Right cardiac atrium (tissue), 5 donors: ENCODE measurements at regions not wholly inside any gene's neighbourhood (a gene's known extent, or its start where the extent isn't known, plus 50 kb on each side); places are given as distances from the start of the nearest gene placed in this dataset.

Experiments
- ATAC-seq, 2 donors: fragments of 200-7000 bp; cut with Tn5 transposase; one replicate each; pipeline versions ENCODE4 v1.8.0 to v1.9.1; 2020; ENCODE audit warnings: moderate library complexity in 2 of 2, mild to moderate bottlenecking in 1 of 2
- DNase-seq, 3 donors: peaks; one replicate each; pipeline ENCODE4 v3.0.0-alpha.2; 2020
- H3K27ac ChIP-seq: one replicate; pipeline ENCODE4 v1.5.1; 2013; ENCODE audit warnings: mild to moderate bottlenecking, low read length, control low read depth, moderate library complexity
- H3K27me3 ChIP-seq: one replicate; pipeline ENCODE4 v1.6.1; 2013; ENCODE audit not compliant: control insufficient read depth, insufficient read depth
- H3K4me1 ChIP-seq: one replicate; pipeline ENCODE4 v1.6.1; 2013; ENCODE audit warnings: low read length; ENCODE audit not compliant: control insufficient read depth, insufficient read depth
- H3K4me3 ChIP-seq: one replicate; pipeline ENCODE4 v1.5.1; 2013; ENCODE audit warnings: low read length, control low read depth
- H3K9me3 ChIP-seq: one replicate; pipeline ENCODE4 v1.6.1; 2013; ENCODE audit warnings: low read length; ENCODE audit not compliant: control insufficient read depth
- WGBS: extraction: QIAGEN DNeasy Blood & Tissue Kit; methylation state at CpG from one replicate; pipeline ENCODE4 v1.1.7; 2013; 5-methylcytosine and 5-hydroxymethylcytosine counted together
- intact Hi-C, 4 donors: fragments of 100-400 bp; cut with DNase I; formaldehyde crosslinking; loops; one replicate each; pipeline versions ENCODE4 v1.11.0 to v1.14.0; 2022 to 2023
- donor health status: healthy with polysubstance abuse.
- donor health status: DM: no; HTN: yes; CAD: no.
- donor health status: DM: no; HTN: no; CAD: no.
- donor health status: DM: no; HTN: yes; CAD: no; lungs with severe emphysema.
- donor health status: DM: yes; HTN: yes; CAD: no.

DNA sequence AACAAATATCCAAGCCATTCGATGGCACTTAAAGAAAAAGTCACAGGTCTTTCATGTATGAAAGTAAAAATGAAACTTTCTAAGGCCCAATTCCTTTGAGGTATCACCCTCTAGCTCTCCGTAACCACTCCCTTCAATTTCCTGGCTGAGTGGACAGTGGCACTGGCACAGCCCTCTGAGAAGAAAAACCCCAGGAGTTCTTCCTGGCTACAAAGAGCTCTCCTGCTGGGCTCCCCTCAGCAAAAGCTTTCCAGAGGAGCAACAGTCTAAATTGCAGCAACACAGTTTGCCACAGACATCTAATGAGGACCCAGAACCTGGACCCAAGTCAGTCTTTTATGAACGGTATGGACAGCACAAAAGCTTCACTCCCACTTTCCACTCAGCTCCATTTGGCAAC is 71.8 kb downstream of the FUNDC1 start:
- Histone ChIP-seq H3K27me3 (no peaks in the 10 kb centered on the region), H3K4me3 (no peak overlapping the region), H3K27ac (no peak overlapping the region), H3K9me3 (no peaks in the 10 kb centered on the region), H3K4me1 (no peaks in the 10 kb centered on the region)
- DNase-seq, result no peak
- no peak for ATAC-seq
- intact Hi-C loops, result no loop called here
- 66% methylated on average over 3 of the region's 3 CpGs for WGBS

DNA sequence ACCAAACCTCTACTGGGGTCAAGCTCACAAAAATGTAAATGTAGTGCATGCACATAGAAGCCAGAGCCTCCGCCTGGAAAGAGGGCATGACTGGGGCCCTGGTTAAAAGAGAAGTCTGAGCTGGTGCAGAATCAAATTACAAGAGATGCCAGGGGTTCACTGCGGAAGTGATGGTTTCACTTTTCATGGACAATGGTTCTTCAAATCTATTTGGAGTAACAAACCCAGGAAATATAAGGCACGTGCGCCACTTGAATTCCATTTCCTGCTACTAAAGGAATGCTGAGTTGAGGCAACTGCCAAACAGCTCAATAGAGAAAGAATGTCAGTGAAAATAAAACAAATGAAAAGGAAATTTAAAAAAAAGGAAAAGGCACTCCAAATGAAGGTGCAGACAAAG is 79.8 kb downstream of the FUNDC1 start:
- Histone ChIP-seq H3K27me3 (no peaks in the 10 kb centered on the region), H3K27ac (no peak overlapping the region), H3K4me1 (no peaks in the 10 kb centered on the region), H3K9me3 (no peaks in the 10 kb centered on the region), H3K4me3 (no peak overlapping the region)
- WGBS, result 46% methylated on average over 4 of the region's 4 CpGs
- no peak for ATAC-seq
- intact Hi-C loops, result no loop called here
- no peak for DNase-seq

DNA sequence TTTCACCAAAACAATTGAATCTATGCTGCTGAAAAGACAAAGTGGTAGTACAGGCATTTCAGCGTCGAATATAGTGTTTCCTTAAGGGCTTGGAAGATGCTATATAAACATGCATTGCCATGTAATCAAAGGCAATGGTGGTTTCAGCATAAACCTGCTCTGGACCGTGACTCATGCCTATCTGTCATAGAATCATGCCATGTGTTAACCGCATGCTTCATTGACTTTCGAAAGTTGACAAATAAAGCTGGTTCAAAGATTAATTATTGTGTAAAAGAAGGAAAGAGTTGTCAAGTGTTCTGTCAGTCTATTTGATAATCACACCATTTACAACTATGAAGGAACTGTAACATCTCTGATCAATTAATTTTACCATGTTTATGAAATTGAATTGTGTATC is 83.2 kb downstream of the FUNDC1 start:
- no peak overlapping the region for H3K27ac ChIP-seq
- ATAC-seq, result no peak
- no peaks in the 10 kb centered on the region for H3K9me3 ChIP-seq
- no peak for DNase-seq
- intact Hi-C loops, result no loop called here
- H3K4me3 ChIP-seq, result no peak overlapping the region
- H3K4me1 ChIP-seq, result no peaks in the 10 kb centered on the region
- 87% methylated on average over 5 of the region's 5 CpGs for WGBS
- H3K27me3 ChIP-seq, result no peaks in the 10 kb centered on the region

DNA sequence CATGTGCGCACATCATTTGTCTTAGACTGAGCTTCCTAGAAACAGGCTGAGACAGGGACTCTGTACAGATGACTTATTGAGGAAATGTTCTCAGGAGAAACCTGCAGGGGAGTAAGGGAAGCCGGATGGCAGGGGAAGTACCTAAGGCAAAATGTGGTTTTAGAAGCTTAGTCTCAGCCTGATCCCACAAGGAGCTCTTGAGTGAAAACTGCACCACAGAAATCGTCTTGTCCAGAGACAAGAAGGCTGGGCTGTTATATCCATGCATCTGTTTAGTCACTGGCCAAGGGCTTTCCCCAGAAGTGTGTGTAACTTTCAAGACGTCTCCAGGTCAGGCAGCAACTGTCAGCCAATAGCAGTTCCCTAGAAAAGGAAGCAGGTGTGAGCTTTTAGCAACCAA is 86.0 kb downstream of the FUNDC1 start:
- no peaks in the 10 kb centered on the region for H3K4me1 ChIP-seq
- WGBS, result 79% methylated on average over 4 of the region's 4 CpGs
- no peaks in the 10 kb centered on the region for H3K9me3 ChIP-seq
- intact Hi-C loops, result no loop called here
- DNase-seq, result no peak
- no peak overlapping the region for H3K4me3 ChIP-seq
- ATAC-seq, result no peak
- H3K27ac ChIP-seq, result no peak overlapping the region
- no peaks in the 10 kb centered on the region for H3K27me3 ChIP-seq

DNA sequence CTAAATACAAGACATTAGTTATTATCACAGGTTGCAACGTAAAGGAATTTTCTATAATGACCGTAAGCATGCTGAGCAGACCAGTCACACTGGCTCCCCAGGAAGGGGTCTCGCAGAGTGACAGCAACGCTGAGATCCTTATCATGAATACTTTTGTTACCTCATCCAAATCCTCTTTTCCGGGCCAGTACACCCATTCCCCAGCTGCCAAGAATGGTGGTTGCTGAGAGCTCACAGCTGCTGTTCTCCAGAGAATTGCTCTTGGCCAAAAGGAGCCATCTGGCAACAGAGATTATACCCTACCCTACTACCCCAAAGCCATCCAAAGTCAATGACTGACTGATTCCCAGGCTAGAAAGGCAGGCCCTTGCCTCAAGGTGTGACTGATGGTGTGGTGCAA is 91.6 kb downstream of the FUNDC1 start:
- DNase-seq, result no peak
- Histone ChIP-seq H3K27me3 (no peaks in the 10 kb centered on the region), H3K27ac (no peak overlapping the region), H3K9me3 (no peaks in the 10 kb centered on the region), H3K4me3 (no peak overlapping the region), H3K4me1 (no peaks in the 10 kb centered on the region)
- intact Hi-C loops, result no loop called here
- WGBS, result 64% methylated on average over 5 of the region's 5 CpGs
- ATAC-seq, result no peak

DNA sequence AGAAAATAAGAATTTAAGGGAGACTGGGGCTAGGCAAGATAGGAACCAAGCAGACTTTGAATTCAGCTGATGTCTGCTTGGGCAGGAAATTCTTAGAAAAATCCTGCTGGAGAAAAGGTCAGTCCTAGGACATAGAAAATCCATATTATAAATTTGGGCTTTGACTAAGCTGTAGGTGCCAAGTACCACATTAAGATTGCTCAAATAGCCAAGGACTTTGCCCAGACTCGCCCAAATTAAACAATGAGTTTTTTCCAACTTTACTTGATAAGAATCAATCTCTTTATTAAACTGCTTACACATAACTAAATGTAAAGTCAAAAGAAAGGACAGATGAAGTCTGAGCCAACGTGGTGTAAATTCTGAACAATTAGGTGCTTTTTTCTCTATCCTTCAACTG is 95.4 kb downstream of the FUNDC1 start:
- Histone ChIP-seq H3K4me1 (no peaks in the 10 kb centered on the region), H3K9me3 (no peaks in the 10 kb centered on the region), H3K27ac (no peak overlapping the region), H3K27me3 (no peaks in the 10 kb centered on the region), H3K4me3 (no peak overlapping the region)
- DNase-seq (no peak), ATAC-seq (no peak)
- intact Hi-C loops, result loop anchor here in 1 of 4 donors (5.0 kb wide), 1 partner anchor 340 kb away; no protein-coding TSS in a partner anchor
- WGBS, result 74% methylated on average over 2 of the region's 2 CpGs

DNA sequence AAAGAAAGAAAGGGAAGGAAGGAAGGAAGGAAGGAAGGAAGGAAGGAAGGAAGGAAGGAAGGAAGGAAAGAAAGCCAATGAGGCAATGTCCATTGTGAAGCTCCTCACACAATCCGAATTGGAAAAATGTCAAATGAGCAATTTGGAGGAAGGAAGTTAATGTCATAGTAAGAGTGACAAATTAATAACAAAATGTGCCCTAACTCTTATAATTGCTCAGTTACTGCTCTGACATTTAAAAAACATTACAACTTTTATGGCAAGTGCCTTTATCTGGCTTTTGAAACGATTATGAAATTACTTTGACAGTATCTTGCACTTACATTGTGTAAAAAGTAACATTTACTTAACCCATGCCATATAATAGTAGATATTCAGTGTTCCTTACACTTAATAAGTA is 96.5 kb upstream of the EFHC2 start:
- Histone ChIP-seq H3K27ac (no peak overlapping the region), H3K4me3 (no peak overlapping the region), H3K4me1 (no peaks in the 10 kb centered on the region), H3K27me3 (no peaks in the 10 kb centered on the region), H3K9me3 (no peaks in the 10 kb centered on the region)
- intact Hi-C loops, result no loop called here
- DNase-seq (no peak), ATAC-seq (no peak)
- WGBS, result 36% methylated on average over 2 of the region's 2 CpGs

DNA sequence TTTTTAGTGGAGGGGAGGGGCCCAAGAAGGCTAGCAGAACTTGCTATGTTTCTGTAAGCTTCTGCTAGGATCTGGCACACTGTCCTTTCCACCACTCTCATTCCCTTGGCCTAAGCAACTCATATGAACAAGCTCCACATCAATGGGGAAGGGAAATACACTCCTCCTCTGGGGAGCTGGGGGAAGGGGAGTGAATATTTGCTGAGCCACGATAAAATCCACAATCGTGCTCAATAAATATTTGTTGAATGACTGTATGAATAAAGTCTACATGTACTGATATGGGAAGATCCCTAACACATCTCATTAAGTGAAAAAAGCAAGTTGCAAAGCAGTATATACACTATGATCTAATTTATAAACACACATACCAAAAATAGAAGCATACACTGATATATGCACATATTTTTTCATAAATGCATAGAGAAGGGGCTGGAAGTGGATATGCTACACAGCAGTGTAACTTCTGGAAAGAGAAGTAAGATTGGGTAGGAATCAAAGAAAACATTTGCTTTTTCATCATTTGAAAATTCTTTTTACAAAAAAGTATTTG is 95.8 kb upstream of the EFHC2 start:
- no peak overlapping the region for H3K27ac ChIP-seq
- no peaks in the 10 kb centered on the region for H3K4me1 ChIP-seq
- 40% methylated on average over 2 of the region's 2 CpGs for WGBS
- no peak for DNase-seq
- H3K27me3 ChIP-seq, result no peaks in the 10 kb centered on the region
- no peak overlapping the region for H3K4me3 ChIP-seq
- no peak for ATAC-seq
- intact Hi-C loops, result no loop called here
- H3K9me3 ChIP-seq, result no peaks in the 10 kb centered on the region

DNA sequence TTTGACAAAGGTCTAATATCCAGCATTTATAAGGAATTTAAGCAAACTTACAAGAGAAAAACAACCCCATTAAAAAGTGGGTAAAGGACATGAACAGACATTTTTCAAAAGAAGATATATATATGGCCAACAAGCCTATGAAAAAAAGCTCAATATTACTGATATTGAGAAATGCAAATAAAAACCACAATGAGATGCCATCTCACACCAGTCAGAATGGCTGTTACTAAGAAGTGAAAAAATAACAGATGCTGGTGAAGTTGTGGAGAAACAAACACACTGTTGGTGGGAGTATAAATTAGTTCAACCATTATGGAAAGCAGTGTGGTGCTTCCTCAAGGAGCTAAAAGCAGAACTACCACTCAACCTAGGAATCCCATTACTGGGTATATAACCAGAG is 91.6 kb upstream of the EFHC2 start:
- ATAC-seq, result no peak
- Histone ChIP-seq H3K4me3 (no peak overlapping the region), H3K27me3 (no peaks in the 10 kb centered on the region), H3K27ac (no peak overlapping the region), H3K9me3 (no peaks in the 10 kb centered on the region), H3K4me1 (no peaks in the 10 kb centered on the region)
- DNase-seq, result no peak
- intact Hi-C loops, result no loop called here

DNA sequence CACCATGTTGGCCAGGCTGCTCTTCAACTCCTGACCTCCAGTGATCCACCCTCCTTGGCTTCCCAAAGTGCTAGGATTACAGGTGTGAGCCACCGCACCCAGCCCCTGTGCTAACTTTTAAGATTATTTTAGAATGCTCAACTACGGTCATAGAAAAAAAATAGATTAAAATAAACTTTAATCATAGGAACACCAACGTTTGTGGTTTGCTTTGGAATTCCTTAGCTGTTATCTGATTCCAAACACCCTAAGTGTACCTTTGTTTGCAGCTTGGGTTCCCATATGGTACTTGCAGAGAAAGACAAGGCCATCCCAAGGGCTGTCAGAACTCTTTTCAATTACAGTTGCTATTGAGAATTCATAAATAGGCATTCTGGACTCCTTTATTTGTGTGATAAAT is 90.1 kb upstream of the EFHC2 start:
- no peak overlapping the region for H3K27ac ChIP-seq
- intact Hi-C loops, result no loop called here
- H3K9me3 ChIP-seq, result no peaks in the 10 kb centered on the region
- no peaks in the 10 kb centered on the region for H3K4me1 ChIP-seq
- no peak overlapping the region for H3K4me3 ChIP-seq
- no peaks in the 10 kb centered on the region for H3K27me3 ChIP-seq
- DNase-seq, result no peak
- 80% methylated on average over 3 of the region's 3 CpGs for WGBS
- ATAC-seq, result no peak

DNA sequence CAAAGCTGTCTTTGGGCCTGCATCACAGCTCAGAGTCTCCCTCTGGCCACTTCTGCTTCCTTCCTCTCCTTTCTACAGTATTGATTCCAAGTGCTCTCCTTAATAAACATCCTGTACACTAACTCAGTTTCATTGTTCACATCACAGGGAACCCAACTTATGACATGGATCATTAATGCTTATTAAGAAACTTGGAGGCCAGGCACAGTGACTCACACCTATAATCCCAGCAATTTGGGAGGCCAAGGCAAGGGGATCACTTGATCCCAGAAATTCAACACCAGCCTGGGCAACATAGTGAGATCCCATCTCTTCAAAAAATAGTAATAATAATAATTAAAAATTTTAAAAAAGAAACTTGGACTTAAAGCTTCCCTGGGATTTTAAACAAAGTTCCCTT is 89.2 kb upstream of the EFHC2 start:
- Histone ChIP-seq H3K27ac (no peak overlapping the region), H3K4me1 (no peaks in the 10 kb centered on the region), H3K9me3 (no peaks in the 10 kb centered on the region), H3K4me3 (no peak overlapping the region), H3K27me3 (no peaks in the 10 kb centered on the region)
- intact Hi-C loops, result no loop called here
- no peak for ATAC-seq
- no peak for DNase-seq

DNA sequence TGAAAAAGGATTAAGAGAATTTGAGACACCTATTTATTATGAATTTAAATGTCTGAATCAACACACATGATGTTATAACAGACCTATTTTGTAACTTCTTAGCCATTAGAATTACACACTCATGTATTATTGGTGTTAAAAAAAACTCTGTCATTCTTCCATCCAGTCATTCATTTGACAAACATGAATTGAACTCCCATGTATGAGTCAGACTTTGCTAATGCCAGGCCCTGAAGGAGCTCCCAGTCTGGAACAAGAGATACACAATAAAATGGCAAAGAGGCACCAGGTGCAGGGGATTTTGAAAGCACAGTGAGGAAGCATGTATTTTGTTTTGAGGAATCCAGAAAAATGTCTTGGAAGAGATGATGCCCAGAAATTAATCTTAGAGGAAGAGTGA is 87.7 kb upstream of the EFHC2 start:
- DNase-seq (no peak), ATAC-seq (no peak)
- H3K27me3 ChIP-seq, result no peaks in the 10 kb centered on the region
- no peaks in the 10 kb centered on the region for H3K9me3 ChIP-seq
- no peak overlapping the region for H3K4me3 ChIP-seq
- H3K4me1 ChIP-seq, result no peaks in the 10 kb centered on the region
- intact Hi-C loops, result no loop called here
- no peak overlapping the region for H3K27ac ChIP-seq
